GM21526 (cell line): ENCODE measurements at regions not wholly inside any gene's neighbourhood (a gene's known extent, or its start where the extent isn't known, plus 50 kb on each side); places are given as distances from the start of the nearest gene placed in this dataset.

Experiments used
- ATAC-seq: cut with Tn5 transposase; IDR thresholded peaks from one replicate; pipeline ENCODE4 v1.9.1; 2021; ENCODE audit warnings: moderate library complexity; ENCODE audit not compliant: unreplicated experiment, low FRiP score

DNA sequence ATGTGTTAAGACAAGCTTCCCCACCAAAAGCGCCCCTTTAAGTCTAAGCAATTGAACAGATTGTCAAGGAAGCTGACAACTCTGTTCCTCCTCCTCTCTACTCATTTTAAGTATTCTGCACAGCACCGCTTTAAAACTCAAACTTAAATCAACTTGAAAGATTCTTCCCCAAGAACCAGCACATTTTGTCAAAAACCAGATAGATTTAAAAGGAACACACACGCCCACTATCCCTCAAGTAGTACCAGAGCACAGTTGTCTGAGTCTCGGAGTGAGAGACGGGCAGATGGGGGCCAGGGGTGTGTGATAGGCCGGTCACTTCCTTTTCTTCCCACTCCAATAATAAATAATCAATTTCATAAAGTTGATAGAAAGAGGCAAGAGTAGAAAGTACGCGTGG is 67.7 kb upstream of the POU3F3 start:
- ATAC-seq = no peak

DNA sequence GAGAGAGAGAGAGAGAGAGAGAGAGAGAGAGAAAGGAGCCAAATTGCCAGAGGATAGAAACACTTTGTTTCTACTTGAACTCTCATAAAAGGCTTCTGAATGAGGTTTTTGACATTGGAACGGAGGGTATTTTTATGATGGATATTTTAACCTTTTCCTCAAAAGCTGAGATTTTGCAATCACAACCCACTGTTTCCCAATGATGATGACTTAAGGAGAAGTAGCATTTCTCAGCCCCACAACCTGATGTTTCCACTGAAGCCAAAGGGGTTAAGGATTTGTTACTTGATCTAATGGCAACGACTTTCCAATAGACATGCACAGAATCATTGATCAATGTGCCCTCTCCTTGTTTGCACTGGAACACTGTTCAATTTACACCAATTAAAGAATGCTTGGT is 67.1 kb upstream of the POU3F3 start:
- no peak for ATAC-seq

DNA sequence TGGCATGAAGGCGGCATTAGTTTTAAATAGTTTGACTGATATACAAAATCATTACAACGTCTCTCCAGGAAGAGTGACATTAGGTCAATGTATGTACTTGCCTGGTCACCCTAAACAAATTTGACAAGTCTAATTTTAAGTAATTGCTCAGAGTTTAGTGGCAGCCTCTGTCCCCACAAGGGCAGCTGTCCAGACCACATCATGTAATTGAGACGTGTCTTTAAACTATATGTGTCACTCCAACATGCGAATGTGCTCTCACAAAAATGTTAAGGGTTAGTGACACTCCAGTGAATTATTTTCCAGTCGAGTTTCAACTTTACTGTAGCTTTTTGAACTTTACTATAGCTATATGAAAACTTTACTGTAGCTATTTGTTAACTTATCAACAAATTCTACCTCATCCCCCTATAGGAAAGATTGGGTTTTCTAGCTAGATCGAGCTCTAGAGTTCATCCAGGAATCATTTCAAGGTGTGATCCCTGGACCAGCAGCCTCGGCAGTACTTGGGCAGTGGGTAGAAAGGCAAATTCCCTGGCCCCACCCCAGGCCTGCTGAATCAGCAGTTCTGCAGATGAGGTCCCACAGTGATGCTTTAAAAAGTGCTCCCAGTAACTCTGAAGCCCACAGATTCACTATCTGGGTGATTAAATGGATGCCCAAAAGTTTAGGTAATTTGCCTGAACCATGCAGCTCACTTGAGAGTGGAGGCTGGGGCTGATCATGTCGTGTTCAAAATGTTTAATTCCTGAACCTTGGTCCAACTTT is 66.4 kb upstream of the POU3F3 start:
- no peak for ATAC-seq

DNA sequence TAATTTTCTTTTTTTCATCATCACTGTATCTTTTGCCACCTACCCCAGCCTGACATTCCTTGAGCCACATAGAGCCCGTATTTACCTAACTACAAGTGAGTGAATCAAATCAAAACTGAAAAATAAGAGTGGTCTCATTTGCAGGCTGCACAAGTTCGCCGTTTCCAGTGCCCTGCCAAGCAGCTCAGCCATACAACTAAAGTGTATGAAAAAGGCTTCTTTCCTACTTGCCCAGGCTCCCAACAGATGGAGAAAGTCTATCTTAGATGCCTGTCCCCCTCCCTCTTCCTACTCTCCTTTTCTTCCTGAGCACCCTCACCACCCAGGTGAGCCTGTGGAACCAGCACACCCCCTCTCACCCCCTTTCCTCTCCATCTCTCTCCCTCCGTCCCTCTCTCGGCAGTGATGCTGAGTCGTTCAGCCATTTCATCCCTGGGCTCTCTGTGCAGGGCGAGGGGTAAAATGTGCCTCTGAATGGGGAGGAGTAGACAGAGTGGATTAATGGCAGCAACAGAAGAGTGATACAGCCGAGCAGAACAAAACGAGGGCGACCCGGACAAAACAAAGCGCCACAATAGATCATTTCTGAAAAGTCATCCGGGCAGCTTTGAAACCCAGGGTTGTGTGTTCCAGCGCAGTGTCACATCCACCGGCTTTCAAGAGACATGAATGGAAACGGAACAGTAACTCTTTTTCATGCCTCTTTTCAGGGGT is 65.0 kb upstream of the POU3F3 start:
- no peak for ATAC-seq

DNA sequence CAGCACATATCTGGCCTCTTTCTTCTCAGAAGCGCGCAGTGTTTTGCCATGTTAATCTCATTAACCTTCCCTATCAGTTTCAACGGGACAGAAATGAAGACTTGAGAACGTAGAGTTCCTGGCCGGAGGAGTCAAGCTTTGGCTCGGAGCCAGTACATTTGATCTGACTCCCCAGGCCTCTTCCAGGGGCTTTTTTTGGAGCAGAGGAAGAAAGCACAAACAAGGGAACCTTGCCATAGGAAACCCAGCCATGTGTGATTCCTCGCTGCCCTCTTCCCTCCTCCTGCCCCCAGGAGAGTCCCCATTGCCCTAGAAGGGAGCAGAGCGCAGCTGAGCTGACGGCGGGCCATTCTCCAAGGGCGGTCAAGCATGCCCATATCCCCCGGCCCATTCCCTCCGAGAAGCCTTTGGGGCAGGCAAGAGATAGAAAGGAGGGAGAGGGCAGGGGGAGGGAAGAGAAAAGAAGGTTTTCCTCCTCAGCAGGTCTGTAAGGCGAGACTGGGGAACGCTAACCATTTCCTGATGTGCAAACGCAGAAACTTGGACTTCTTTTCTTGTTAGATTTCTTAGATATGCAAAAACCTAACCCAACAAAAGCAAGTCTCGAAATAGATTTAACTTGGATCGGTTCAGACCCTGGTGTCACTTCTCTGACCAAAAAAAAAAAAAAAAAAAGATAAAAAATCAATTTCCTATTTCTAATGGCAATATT is 63.7 kb upstream of the POU3F3 start:
- no peak for ATAC-seq

DNA sequence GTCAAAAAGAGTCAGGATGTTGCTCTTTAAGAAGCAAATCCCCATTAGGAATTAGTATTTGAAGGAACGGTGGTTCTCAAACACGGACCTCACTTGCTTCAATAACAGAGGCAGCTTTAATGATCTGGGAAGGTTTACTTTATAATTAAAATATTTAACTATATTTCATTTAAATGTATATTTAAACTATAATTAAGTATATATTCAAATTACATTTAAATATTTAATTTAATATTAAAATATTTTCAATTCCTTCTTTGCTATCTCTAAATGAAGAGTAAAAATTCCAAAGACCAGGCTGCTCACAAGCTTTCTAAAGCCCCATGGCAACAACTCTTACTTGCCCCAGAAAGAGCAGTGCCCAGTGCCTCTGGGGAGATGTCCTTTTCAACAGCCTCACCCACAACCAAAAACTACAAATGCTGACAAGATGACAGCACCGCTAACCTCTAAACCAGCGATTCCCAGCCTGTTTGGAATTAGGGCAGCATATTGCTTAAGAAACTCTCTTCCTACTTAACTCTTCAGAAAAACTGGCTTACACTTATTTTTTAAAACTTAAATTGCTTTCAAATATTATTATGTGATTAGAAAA is 62.9 kb upstream of the POU3F3 start:
- ATAC-seq = no peak

DNA sequence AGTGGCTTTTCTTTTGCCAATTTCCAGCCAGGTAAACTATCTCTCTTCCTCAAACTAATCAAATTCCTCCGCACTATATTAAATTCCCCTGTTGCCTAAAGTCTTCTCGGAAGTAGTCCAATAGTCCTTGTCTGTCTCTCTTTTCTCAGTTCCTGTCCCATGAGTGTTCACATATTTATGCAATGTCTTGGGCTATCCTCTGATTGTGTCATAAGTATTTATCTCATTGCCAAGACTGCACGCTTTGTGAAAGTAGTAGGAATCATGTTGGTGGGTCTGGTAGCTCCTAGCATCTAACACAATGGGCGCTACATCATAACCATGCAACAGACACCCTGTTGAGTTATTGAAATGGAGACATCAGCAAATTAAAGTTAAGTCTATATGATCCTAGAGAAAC is 59.9 kb upstream of the POU3F3 start:
- no peak for ATAC-seq

DNA sequence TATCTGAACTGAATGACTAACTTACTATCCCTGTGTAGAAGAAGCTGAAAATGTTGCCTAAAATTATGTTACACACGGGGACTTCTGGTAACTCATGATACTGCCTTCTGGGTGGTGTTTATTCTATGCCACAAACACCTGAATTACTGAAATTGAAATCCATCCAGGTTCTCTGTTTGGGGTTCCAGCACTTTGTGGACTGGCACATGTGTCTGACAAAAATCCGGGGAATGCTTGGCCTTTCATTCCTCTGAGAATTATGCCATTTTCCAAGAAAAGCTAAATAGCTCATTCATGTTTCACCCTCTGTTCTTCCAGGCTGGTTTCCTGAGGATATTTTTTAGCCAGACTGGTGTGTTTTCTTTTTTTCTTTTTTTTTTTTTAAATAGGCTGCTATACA is 59.5 kb upstream of the POU3F3 start:
- no peak for ATAC-seq
